Spinal cord (tissue), 9 donors: ENCODE measurements at regions not wholly inside any gene's neighbourhood (a gene's known extent, or its start where the extent isn't known, plus 50 kb on each side); places are given as distances from the start of the nearest gene placed in this dataset.
A peak's percentile ranks its signal among the peaks of the same experiment; 100 is the strongest.
"Not testable (repeated sequence)": the region's sequence is repeated elsewhere in the genome, so short reads cannot be mapped to it uniquely, and the experiment has no call there.

Experiments used
- DNase-seq, 6 donors: peaks; one replicate each; pipeline versions ENCODE4 v3.0.0 to v3.0.0-alpha.2; 2013 to 2015; ENCODE audit warnings: low spot score in 6 of 6, low read depth in 4 of 6
- H3K27ac ChIP-seq: one replicate; pipeline ENCODE4 v1.5.1; 2013; ENCODE audit warnings: low read depth, low read length, control low read depth
- H3K27me3 ChIP-seq: one replicate; pipeline ENCODE4 v1.6.1; 2013; ENCODE audit warnings: low read length; ENCODE audit not compliant: control insufficient read depth, insufficient read depth
- H3K36me3 ChIP-seq: one replicate; pipeline ENCODE4 v1.6.1; 2013; ENCODE audit warnings: low read length; ENCODE audit not compliant: control insufficient read depth, insufficient read depth
- H3K4me1 ChIP-seq: one replicate; pipeline ENCODE4 v1.6.1; 2013; ENCODE audit warnings: low read length; ENCODE audit not compliant: control insufficient read depth, insufficient read depth
- H3K4me3 ChIP-seq: one replicate; pipeline ENCODE4 v1.5.1; 2013; ENCODE audit warnings: low read depth, low read length, control low read depth
- H3K9me3 ChIP-seq: one replicate; pipeline ENCODE4 v1.6.1; 2013; ENCODE audit warnings: low read length; ENCODE audit not compliant: control insufficient read depth, insufficient read depth
- WGBS: methylation state at CpG from one replicate; pipeline ENCODE4 v1.1.5; 2013; ENCODE audit warnings: missing lambda C conversion rate; ENCODE audit not compliant: insufficient coverage; 5-methylcytosine and 5-hydroxymethylcytosine counted together
- donor health status: healthy.

DNA sequence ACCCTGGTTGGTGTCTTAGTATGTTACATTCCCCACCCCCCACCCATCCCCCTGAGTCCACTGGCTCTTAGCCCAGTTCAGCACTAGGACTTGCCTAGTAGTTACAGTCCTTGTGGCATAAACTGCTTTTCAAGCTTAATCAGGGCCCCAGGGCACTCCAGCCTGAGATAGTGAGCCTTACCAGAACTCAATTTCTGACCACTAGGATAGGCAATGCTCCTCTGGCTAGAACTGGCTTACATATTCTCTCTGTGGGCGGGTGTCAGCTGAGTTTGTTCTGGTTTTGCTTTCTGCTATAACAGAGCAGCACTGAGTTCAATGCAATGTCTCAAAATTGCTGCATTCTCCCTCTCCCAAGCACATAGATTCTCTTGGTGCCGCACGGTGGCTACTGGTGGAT lies 391.4 kb upstream of the DIPK2B start:
- no peak overlapping the region for H3K27ac ChIP-seq
- peaks cover 3% of the 10 kb centered on the region for H3K27me3 ChIP-seq
- no peaks in the 10 kb centered on the region for H3K9me3 ChIP-seq
- H3K36me3 ChIP-seq: no peaks in the 10 kb centered on the region
- no peak overlapping the region for H3K4me3 ChIP-seq
- no CpG with 5 or more reads among the region's 3 CpGs for WGBS
- H3K4me1 ChIP-seq: no peaks in the 10 kb centered on the region
- no peak for DNase-seq

DNA sequence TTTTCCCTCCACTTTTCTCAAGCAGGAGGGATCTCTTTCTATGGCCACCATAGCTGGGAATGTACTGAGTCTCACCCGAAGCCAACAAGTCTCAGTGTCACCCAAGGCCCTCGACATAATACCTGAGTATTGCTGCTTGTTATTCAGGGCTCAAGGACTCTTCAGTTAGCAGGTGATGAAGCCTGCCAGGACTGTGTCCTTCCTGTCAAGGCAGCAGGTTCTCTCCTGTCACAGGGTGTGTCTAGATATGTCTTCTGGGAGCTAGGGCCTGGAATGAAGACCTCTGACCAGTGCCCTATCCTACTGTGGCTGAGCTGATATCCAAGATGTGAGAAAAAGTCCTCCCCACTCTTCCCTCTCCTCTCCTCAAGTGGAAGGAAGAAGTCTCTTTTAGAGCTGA lies 391.0 kb upstream of the DIPK2B start:
- no peak for DNase-seq
- Histone ChIP-seq H3K27ac (no peak overlapping the region), H3K4me3 (no peak overlapping the region), H3K27me3 (peaks cover 3% of the 10 kb centered on the region), H3K36me3 (no peaks in the 10 kb centered on the region), H3K9me3 (no peaks in the 10 kb centered on the region), H3K4me1 (no peaks in the 10 kb centered on the region)
- WGBS: 69% methylated on average over 2 of the region's 2 CpGs

DNA sequence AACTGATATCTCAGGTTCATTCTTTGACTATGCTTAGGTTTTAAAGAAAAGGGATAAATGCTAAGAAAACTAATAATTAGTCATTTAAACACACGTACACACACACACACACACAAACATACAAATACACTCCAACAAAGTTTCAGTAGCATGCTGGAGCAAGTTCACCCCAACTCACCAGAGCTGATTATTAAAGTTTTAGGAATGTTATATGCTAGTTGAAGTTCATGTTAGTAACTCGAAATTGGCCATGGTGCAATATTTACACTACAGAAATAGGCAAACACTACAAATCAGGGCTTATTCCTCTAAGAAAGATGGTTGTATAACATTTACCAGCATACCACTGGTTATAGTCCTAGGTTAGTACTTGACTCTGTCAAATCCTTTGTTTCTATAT lies 384.0 kb upstream of the DIPK2B start:
- peaks cover 6% of the 10 kb centered on the region for H3K9me3 ChIP-seq
- no peak for DNase-seq
- H3K27me3 ChIP-seq: no peaks in the 10 kb centered on the region
- no peak overlapping the region for H3K4me3 ChIP-seq
- no peaks in the 10 kb centered on the region for H3K36me3 ChIP-seq
- H3K4me1 ChIP-seq: no peaks in the 10 kb centered on the region
- no peak overlapping the region for H3K27ac ChIP-seq
- no CpG with 5 or more reads among the region's 2 CpGs for WGBS

DNA sequence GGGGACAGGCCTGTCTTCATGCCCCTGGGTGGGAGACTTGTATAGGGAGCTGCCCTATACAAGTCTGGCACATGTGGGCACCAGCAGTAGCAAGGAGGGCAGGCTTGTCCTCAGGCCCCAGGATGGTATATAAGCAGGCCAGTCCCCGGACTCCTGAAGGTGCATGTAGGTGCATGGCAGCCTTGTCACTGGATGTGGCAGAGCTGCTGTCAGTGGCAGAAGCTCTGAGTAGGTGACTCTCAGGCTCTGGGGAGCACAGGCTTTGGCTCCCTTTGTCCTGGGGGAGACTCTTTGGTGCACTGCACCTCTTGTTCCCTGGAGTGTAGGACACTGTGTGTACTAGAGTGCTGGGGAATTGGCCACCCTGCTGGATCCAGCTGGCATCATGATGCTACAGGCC lies 376.7 kb upstream of the DIPK2B start:
- no peak overlapping the region for H3K27ac ChIP-seq
- H3K4me1 ChIP-seq: no peaks in the 10 kb centered on the region
- H3K36me3 ChIP-seq: no peaks in the 10 kb centered on the region
- 88% methylated on average over 1 of the region's 1 CpG for WGBS
- DNase-seq: no peak
- no peaks in the 10 kb centered on the region for H3K27me3 ChIP-seq
- H3K9me3 ChIP-seq: peaks cover 9% of the 10 kb centered on the region
- H3K4me3 ChIP-seq: no peak overlapping the region

DNA sequence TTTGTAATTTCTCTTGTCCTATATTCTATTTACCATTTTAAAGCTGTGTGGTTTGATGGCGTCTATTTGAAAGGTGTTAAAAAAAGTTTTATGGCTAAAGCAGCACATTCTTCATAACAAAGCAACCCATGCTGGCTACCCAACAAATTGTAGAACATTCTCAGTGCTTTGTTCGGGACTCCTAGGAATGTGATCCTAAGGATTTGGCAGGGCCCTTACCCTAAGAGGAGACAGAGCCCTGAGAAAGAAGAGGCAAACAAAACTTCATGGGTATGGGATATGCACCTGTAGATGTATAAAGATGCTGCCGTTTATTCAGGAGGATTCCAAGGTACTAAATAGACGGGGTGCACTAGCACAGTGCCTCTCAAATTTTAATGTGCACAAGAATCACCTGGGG lies 370.8 kb upstream of the DIPK2B start:
- no peak for DNase-seq
- WGBS: 35% methylated on average over 3 of the region's 4 CpGs
- no peaks in the 10 kb centered on the region for H3K9me3 ChIP-seq
- no peaks in the 10 kb centered on the region for H3K4me1 ChIP-seq
- H3K36me3 ChIP-seq: no peaks in the 10 kb centered on the region
- no peak overlapping the region for H3K27ac ChIP-seq
- H3K4me3 ChIP-seq: no peak overlapping the region
- H3K27me3 ChIP-seq: peaks cover 3% of the 10 kb centered on the region

DNA sequence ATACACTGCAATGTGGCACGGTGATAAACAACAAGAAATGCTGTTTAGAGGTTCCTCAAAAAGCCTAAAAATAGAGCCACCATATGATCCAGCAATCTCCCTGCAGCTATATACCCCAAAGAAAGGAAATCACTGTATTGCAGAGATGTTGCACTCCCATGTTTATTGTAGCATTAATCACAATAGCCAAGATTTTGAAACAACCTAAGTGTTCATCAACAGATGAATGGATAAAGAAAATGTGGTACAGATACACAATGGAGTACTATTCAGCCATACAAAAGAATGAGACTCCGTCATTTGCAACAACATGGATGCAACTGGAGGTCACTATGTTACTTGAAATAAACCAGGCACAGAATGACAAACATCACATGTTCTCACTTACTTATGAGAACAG lies 365.8 kb upstream of the DIPK2B start:
- no peaks in the 10 kb centered on the region for H3K4me1 ChIP-seq
- H3K4me3 ChIP-seq: no peak overlapping the region
- no peaks in the 10 kb centered on the region for H3K36me3 ChIP-seq
- no peaks in the 10 kb centered on the region for H3K9me3 ChIP-seq
- no peak for DNase-seq
- WGBS: no CpG with 5 or more reads among the region's 2 CpGs
- no peak overlapping the region for H3K27ac ChIP-seq
- peaks cover 3% of the 10 kb centered on the region for H3K27me3 ChIP-seq

DNA sequence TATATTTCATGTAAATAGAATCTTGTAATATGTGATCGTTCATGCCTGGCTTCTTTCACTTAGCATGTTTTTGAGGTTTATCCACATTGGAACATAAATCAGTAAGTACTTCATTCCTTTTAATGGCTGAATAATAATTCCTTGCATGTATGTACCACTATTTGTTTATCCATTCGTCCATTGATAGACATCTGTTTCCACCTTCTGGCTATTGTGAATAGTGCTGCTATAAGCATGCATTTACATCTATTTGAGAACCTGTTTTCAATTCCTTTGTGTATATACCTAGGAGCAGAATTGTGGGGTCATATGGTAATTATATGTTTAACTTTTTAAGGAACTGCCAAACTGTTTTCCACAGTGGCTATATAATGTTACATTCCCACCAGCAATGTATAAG lies 356.7 kb upstream of the DIPK2B start:
- H3K27ac ChIP-seq: no peak overlapping the region
- no peak overlapping the region for H3K4me3 ChIP-seq
- H3K36me3 ChIP-seq: no peaks in the 10 kb centered on the region
- WGBS: no CpG with 5 or more reads among the region's 2 CpGs
- H3K4me1 ChIP-seq: no peaks in the 10 kb centered on the region
- no peaks in the 10 kb centered on the region for H3K9me3 ChIP-seq
- H3K27me3 ChIP-seq: peaks cover 2% of the 10 kb centered on the region
- no peak for DNase-seq

DNA sequence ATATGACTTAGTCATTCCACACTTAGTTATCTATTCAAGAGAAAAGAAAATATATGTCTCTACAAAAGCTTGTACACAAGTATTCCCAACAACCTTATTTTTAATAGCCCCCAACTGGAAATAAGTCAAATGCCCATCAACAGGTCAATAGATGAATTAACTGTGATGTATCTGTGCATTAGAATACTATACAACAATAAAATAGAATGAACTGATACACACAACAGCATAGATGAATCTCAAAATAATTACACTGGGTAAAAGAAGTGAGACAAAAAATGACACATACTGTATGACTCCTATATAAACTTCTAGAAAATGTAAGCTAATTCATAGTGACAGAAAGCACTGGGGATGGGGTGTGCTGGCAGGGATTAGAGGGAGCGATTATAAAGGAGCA lies 354.1 kb upstream of the DIPK2B start:
- Histone ChIP-seq H3K9me3 (no peaks in the 10 kb centered on the region), H3K4me1 (no peaks in the 10 kb centered on the region), H3K36me3 (no peaks in the 10 kb centered on the region), H3K27ac (no peak overlapping the region), H3K27me3 (peaks cover 2% of the 10 kb centered on the region), H3K4me3 (no peak overlapping the region)
- no CpG with 5 or more reads among the region's 1 CpG for WGBS
- DNase-seq: no peak

DNA sequence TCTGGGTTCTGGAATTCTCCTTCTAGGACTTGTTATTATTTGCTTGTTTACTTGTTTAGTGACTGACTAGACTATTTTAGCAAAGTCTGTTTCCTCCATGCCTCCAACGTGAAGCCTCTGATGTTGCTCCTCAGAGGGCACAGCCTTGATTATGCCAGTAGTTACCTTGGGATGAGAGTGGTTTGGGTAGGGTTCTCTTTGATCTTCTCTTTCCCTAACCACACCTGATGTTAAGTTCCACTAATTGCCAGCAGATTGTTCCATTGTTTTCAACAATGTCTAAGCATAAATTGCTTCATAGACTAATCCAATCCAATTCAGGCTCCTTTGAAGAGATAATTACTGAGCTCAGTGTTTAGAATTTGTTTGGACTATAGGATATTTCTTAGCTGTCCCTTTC lies 352.7 kb upstream of the DIPK2B start:
- no peaks in the 10 kb centered on the region for H3K36me3 ChIP-seq
- no peaks in the 10 kb centered on the region for H3K4me1 ChIP-seq
- DNase-seq: no peak
- H3K27me3 ChIP-seq: peaks cover 2% of the 10 kb centered on the region
- no peaks in the 10 kb centered on the region for H3K9me3 ChIP-seq
- H3K4me3 ChIP-seq: no peak overlapping the region
- WGBS: no CpG with 5 or more reads among the region's 1 CpG
- no peak overlapping the region for H3K27ac ChIP-seq

DNA sequence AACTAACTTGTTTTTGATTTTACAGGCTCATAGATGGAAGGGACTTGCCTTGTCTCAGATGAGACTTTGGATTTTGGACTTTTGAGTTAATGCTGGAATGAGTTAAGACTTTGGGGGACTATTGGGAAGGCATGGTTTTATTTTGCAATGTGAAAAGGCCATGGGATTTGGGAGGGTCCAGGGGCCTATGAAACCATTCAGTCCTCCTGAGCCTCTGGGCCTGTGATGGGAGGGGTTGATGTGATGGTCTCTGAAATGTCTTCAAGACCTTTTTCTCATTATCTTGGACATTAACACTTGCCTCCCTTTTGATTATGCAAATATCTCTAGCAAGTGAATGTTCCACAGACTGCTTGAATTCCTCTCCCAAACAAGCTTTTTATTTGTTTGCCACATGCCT lies 346.0 kb upstream of the DIPK2B start:
- not testable (repeated sequence) for H3K36me3 ChIP-seq, H3K27me3 ChIP-seq, H3K4me1 ChIP-seq, H3K9me3 ChIP-seq, H3K27ac ChIP-seq, DNase-seq, H3K4me3 ChIP-seq

DNA sequence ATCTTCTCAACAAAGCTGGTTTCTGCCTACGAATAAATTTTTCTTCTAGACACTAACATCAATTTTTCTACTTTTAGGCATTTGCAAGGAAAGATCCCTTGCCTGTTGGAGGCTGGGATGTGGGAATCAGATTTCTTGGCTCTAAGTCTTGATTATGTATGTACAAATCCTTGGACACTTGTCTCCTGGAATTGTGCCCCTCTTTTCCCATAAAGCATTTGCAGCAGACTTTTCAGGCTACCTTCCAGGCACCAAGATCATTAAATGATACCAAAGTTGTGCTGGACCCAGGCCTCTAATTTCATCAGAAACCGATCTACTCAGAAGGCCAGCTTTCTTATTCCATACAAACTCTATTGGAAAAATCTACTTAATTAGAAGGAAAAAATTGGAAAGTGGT lies 339.5 kb upstream of the DIPK2B start:
- Histone ChIP-seq H3K27me3 (no peaks in the 10 kb centered on the region), H3K4me3 (no peak overlapping the region), H3K36me3 (no peaks in the 10 kb centered on the region), H3K27ac (no peak overlapping the region), H3K9me3 (no peaks in the 10 kb centered on the region), H3K4me1 (no peaks in the 10 kb centered on the region)
- peak in 1 of 6 donors; percentile 62 for DNase-seq
- WGBS: no CpG with 5 or more reads among the region's 2 CpGs
